ENCODE measurements at regions not wholly inside any gene's neighbourhood (a gene's known extent, or its start where the extent isn't known, plus 50 kb on each side); places are given as distances from the start of the nearest gene placed in this dataset.

GRCh38 chr1:184813528-184814089 lies 59.0 kb upstream of the EDEM3 start:
- TF ChIP-seq CTCF (IDR thresholded peaks at IDR 0.05 in 8 of 11, conservative IDR thresholded peaks at IDR 0.05 in 3 of 11) (no peak), POLR2A (IDR thresholded peaks at IDR 0.05) (no peak), POLR2AphosphoS5 (IDR thresholded peaks at IDR 0.05) (no peak)

All from spleen (tissue), 7 donors.